Left lung (tissue), 4 donors: ENCODE measurements at regions not wholly inside any gene's neighbourhood (a gene's known extent, or its start where the extent isn't known, plus 50 kb on each side); places are given as distances from the start of the nearest gene placed in this dataset.

Source experiments
- ATAC-seq: fragments of 200-7000 bp; cut with Tn5 transposase; one replicate; pipeline ENCODE4 v1.9.1; 2020; ENCODE audit warnings: moderate library complexity
- DNase-seq, 4 donors: peaks; one replicate each; pipeline ENCODE4 v3.0.0-alpha.2; 2013 to 2020
- H3K27ac ChIP-seq, 2 donors: fragments of 200-600 bp; sonication (generic) in 1 of 2; one replicate each; pipeline versions ENCODE4 v1.5.0 to v1.8.0; 2020 to 2021
- H3K27me3 ChIP-seq, 2 donors: fragments of 200-600 bp; sonication (generic) in 1 of 2; one replicate each; pipeline versions ENCODE4 v1.5.0 to v1.8.0; 2020 to 2021
- H3K36me3 ChIP-seq, 2 donors: fragments of 200-600 bp; sonication (generic) in 1 of 2; one replicate each; pipeline versions ENCODE4 v1.5.0 to v1.8.0; 2020 to 2021
- H3K4me1 ChIP-seq, 2 donors: fragments of 200-600 bp; one replicate each; pipeline ENCODE4 v1.8.0; 2021
- H3K4me3 ChIP-seq, 2 donors: fragments of 200-600 bp; sonication (generic) in 1 of 2; one replicate each; pipeline versions ENCODE4 v1.5.0 to v1.8.0; 2020 to 2021; ENCODE audit warnings: mild to moderate bottlenecking in 1 of 2
- H3K9me3 ChIP-seq, 2 donors: fragments of 200-600 bp; sonication (generic) in 1 of 2; one replicate each; pipeline versions ENCODE4 v1.5.0 to v1.8.0; 2020 to 2021
- CTCF ChIP-seq, 2 donors: fragments of 200-600 bp; sonication (generic) in 1 of 2; IDR thresholded peaks; one replicate each; pipeline versions ENCODE4 v1.5.0 to v1.8.0; 2021; ENCODE audit warnings: antibody characterized with exemption in 2 of 2
- intact Hi-C, 2 donors: fragments of 100-400 bp; cut with DNase I; formaldehyde crosslinking; loops; one replicate each; pipeline versions ENCODE4 v1.11.2 to v1.14.2; 2022
- donor health status: DM: no; HTN: yes; CAD: no.
- donor health status: DM: no; HTN: no; CAD: no.

- H3K4me1 ChIP-seq: no peaks in the 10 kb centered on the region
- H3K27ac ChIP-seq: no peak overlapping the region
- H3K27me3 ChIP-seq: no peaks in the 10 kb centered on the region
- intact Hi-C loops: no loop called here
- ATAC-seq: no peak
- no peaks in the 10 kb centered on the region for H3K36me3 ChIP-seq
- no peak for TF ChIP-seq CTCF (IDR thresholded peaks at IDR 0.05)
- no peak overlapping the region for H3K4me3 ChIP-seq
- DNase-seq: no peak
- no peaks in the 10 kb centered on the region for H3K9me3 ChIP-seq
Observed at GRCh38 chrX:13479452-13479813, 90.0 kb upstream of the EGFL6 start.

- Histone ChIP-seq H3K9me3 (no peaks in the 10 kb centered on the region), H3K27me3 (no peaks in the 10 kb centered on the region), H3K4me1 (no peaks in the 10 kb centered on the region), H3K36me3 (no peaks in the 10 kb centered on the region), H3K27ac (no peak overlapping the region), H3K4me3 (no peak overlapping the region)
- no peak for TF ChIP-seq CTCF (IDR thresholded peaks at IDR 0.05)
- intact Hi-C loops: no loop called here
- ATAC-seq (no peak), DNase-seq (no peak)
Observed at GRCh38 chrX:13478740-13479451, 90.5 kb upstream of the EGFL6 start.

- H3K27me3 ChIP-seq: no peaks in the 10 kb centered on the region
- no peak for DNase-seq
- no peak for TF ChIP-seq CTCF (IDR thresholded peaks at IDR 0.05)
- intact Hi-C loops: no loop called here
- no peak for ATAC-seq
- H3K4me1 ChIP-seq: no peaks in the 10 kb centered on the region
- no peak overlapping the region for H3K4me3 ChIP-seq
- no peaks in the 10 kb centered on the region for H3K36me3 ChIP-seq
- H3K27ac ChIP-seq: no peak overlapping the region
- H3K9me3 ChIP-seq: no peaks in the 10 kb centered on the region
Observed at GRCh38 chrX:13476384-13476783, 93.0 kb upstream of the EGFL6 start.

GRCh38 chrX:13474164-13474516 is 95.3 kb upstream of the EGFL6 start:
- DNase-seq (no peak), ATAC-seq (no peak)
- no peaks in the 10 kb centered on the region for H3K36me3 ChIP-seq
- H3K4me1 ChIP-seq: no peaks in the 10 kb centered on the region
- H3K9me3 ChIP-seq: no peaks in the 10 kb centered on the region
- intact Hi-C loops: no loop called here
- no peak overlapping the region for H3K4me3 ChIP-seq
- no peak for TF ChIP-seq CTCF (IDR thresholded peaks at IDR 0.05)
- H3K27ac ChIP-seq: peak overlapping the region; percentile 35 to 48
- no peaks in the 10 kb centered on the region for H3K27me3 ChIP-seq

GRCh38 chrX:13473442-13474163 is 95.8 kb upstream of the EGFL6 start:
- no peak overlapping the region for H3K4me3 ChIP-seq

More at GRCh38 chrX:13473442-13474163, 95.8 kb upstream of the EGFL6 start:
- DNase-seq (peak in 2 of 4 donors; percentile 16 to 45), ATAC-seq (no peak)
- intact Hi-C loops: no loop called here
- H3K9me3 ChIP-seq: no peaks in the 10 kb centered on the region
- no peaks in the 10 kb centered on the region for H3K4me1 ChIP-seq
- H3K27me3 ChIP-seq: no peaks in the 10 kb centered on the region
- H3K36me3 ChIP-seq: no peaks in the 10 kb centered on the region
- H3K27ac ChIP-seq: peak overlapping the region; percentile 35 to 48
- TF ChIP-seq CTCF (IDR thresholded peaks at IDR 0.05): no peak
